HEK293 (cell line): ENCODE measurements at regions not wholly inside any gene's neighbourhood (a gene's known extent, or its start where the extent isn't known, plus 50 kb on each side); places are given as distances from the start of the nearest gene placed in this dataset.

ENCODE experiments used
- CTCF ChIA-PET: fragments of 350-600 bp; formaldehyde crosslinking; extraction: SDS; loops from one replicate; lab custom pipeline; 2021; ENCODE audit warnings: antibody characterized with exemption; lab: Yijun Ruan, JAX
- POLR2A ChIA-PET: fragments of 300-600 bp; formaldehyde crosslinking; extraction: SDS; loops from one replicate; lab custom pipeline; 2020; ENCODE audit warnings: antibody characterized with exemption, inconsistent platforms; lab: Yijun Ruan, JAX
- H3K27ac ChIP-seq: fragments of 200-500 bp; sonication (Bioruptor generic); 2 replicates; pipeline ENCODE4 v1.5.1; 2014; ENCODE audit warnings: low read depth, low read length, control low read depth, inconsistent platforms; ENCODE audit errors: extremely low read depth
- H3K36me3 ChIP-seq, 2 experiments: fragments of 200-500 bp in 1 of 2; sonication (Bioruptor generic) in 1 of 2; 1 replicate in 1 of 2; 2 replicates in 1 of 2; pipeline ENCODE4 v1.5.1; 2014 to 2017; ENCODE audit warnings: inconsistent platforms in 2 of 2, low read length in 2 of 2; ENCODE audit not compliant: control insufficient read depth in 2 of 2, insufficient read depth in 1 of 2
- H3K4me1 ChIP-seq: fragments of 200-500 bp; sonication (Bioruptor generic); 2 replicates; pipeline ENCODE4 v1.5.1; 2014; ENCODE audit warnings: mild to moderate bottlenecking, low read length, inconsistent platforms; ENCODE audit not compliant: control insufficient read depth, insufficient read depth
- H3K4me3 ChIP-seq: 2 replicates; pipeline ENCODE4 v1.5.1; 2011; ENCODE audit warnings: low read depth, mild to moderate bottlenecking, control low read depth, low read length, moderate library complexity
- H3K9me3 ChIP-seq: fragments of 200-500 bp; sonication (Bioruptor generic); 2 replicates; pipeline ENCODE4 v1.5.1; 2014; ENCODE audit warnings: low read depth, low read length, inconsistent platforms; ENCODE audit not compliant: control insufficient read depth, insufficient read depth
- CTCF ChIP-seq: fragments of 450-650 bp; formaldehyde crosslinking; IDR thresholded peaks from 2 replicates; pipeline ENCODE4 v1.5.1; 2016; ENCODE audit warnings: missing biosample characterization, missing genetic modification characterization
- GFI1B ChIP-seq: fragments of 450-650 bp; formaldehyde crosslinking; IDR thresholded peaks from 2 replicates; pipeline ENCODE4 v1.5.1; 2016; ENCODE audit warnings: missing biosample characterization, missing genetic modification characterization
- MEIS1 ChIP-seq: sonication (generic); formaldehyde crosslinking; IDR thresholded peaks from 2 replicates; pipeline ENCODE4 v1.8.1; 2022; ENCODE audit warnings: missing genetic modification reagents, mild to moderate bottlenecking, borderline replicate concordance
- MZF1 ChIP-seq: fragments of 450-650 bp; formaldehyde crosslinking; IDR thresholded peaks from 2 replicates; pipeline ENCODE4 v1.5.1; 2017; ENCODE audit warnings: missing biosample characterization, missing genetic modification characterization, borderline replicate concordance
- OVOL3 ChIP-seq: fragments of 450-650 bp; formaldehyde crosslinking; IDR thresholded peaks from 2 replicates; pipeline ENCODE4 v1.5.1; 2016; ENCODE audit warnings: missing biosample characterization, missing genetic modification characterization
- PATZ1 ChIP-seq: fragments of 450-650 bp; formaldehyde crosslinking; IDR thresholded peaks from 2 replicates; pipeline ENCODE4 v1.5.1; 2016; ENCODE audit warnings: missing biosample characterization, missing genetic modification characterization
- SCRT1 ChIP-seq: fragments of 450-650 bp; formaldehyde crosslinking; IDR thresholded peaks from 2 replicates; pipeline ENCODE4 v1.5.1; 2016; ENCODE audit warnings: missing biosample characterization, missing genetic modification characterization, borderline replicate concordance
- YY1 ChIP-seq: fragments of 450-650 bp; formaldehyde crosslinking; IDR thresholded peaks from 2 replicates; pipeline ENCODE4 v1.5.1; 2018; ENCODE audit warnings: missing biosample characterization, missing genetic modification characterization
- ZNF169 ChIP-seq: fragments of 450-650 bp; formaldehyde crosslinking; IDR thresholded peaks from 2 replicates; pipeline ENCODE4 v1.5.1; 2016; ENCODE audit warnings: missing biosample characterization, missing genetic modification characterization
- ZNF175 ChIP-seq: fragments of 450-650 bp; formaldehyde crosslinking; IDR thresholded peaks from 2 replicates; pipeline ENCODE4 v1.5.1; 2016; ENCODE audit warnings: missing biosample characterization, missing genetic modification characterization
- ZNF184 ChIP-seq: fragments of 450-650 bp; IDR thresholded peaks from 2 replicates; pipeline ENCODE4 v1.5.1; 2018; ENCODE audit warnings: missing biosample characterization, mild to moderate bottlenecking, missing genetic modification characterization
- ZNF354C ChIP-seq: fragments of 450-650 bp; formaldehyde crosslinking; IDR thresholded peaks from 2 replicates; pipeline ENCODE4 v1.5.1; 2016; ENCODE audit warnings: missing biosample characterization, missing genetic modification characterization, low read depth, borderline replicate concordance
- ZNF610 ChIP-seq: fragments of 450-650 bp; formaldehyde crosslinking; IDR thresholded peaks from 2 replicates; pipeline ENCODE4 v1.5.1; 2016; ENCODE audit warnings: missing biosample characterization, missing genetic modification characterization, borderline replicate concordance
- ZNF626 ChIP-seq: fragments of 450-650 bp; sonication (Bioruptor Pico); formaldehyde crosslinking; IDR thresholded peaks from 2 replicates; pipeline ENCODE4 v1.5.1; 2018; ENCODE audit warnings: missing biosample characterization, missing genetic modification characterization, inconsistent platforms
- ZNF639 ChIP-seq: fragments of 450-650 bp; formaldehyde crosslinking; IDR thresholded peaks from 2 replicates; pipeline ENCODE4 v1.5.1; 2016; ENCODE audit warnings: missing biosample characterization, missing genetic modification characterization
- ZNF654 ChIP-seq: fragments of 450-650 bp; formaldehyde crosslinking; IDR thresholded peaks from 2 replicates; pipeline ENCODE4 v1.5.1; 2016; ENCODE audit warnings: low read depth, missing biosample characterization, missing genetic modification characterization
- ZNF670 ChIP-seq: fragments of 450-650 bp; formaldehyde crosslinking; IDR thresholded peaks from 2 replicates; pipeline ENCODE4 v1.5.1; 2016; ENCODE audit warnings: missing biosample characterization, missing genetic modification characterization, low read depth
- ZNF692 ChIP-seq: fragments of 450-650 bp; formaldehyde crosslinking; IDR thresholded peaks from 2 replicates; pipeline ENCODE4 v1.5.1; 2016; ENCODE audit warnings: missing biosample characterization, missing genetic modification characterization
- ZNF843 ChIP-seq: fragments of 450-650 bp; formaldehyde crosslinking; IDR thresholded peaks from 2 replicates; pipeline ENCODE4 v1.5.1; 2016; ENCODE audit warnings: missing biosample characterization, missing genetic modification characterization
- ZSCAN5A ChIP-seq: fragments of 450-650 bp; formaldehyde crosslinking; IDR thresholded peaks from 2 replicates; pipeline ENCODE4 v1.5.1; 2016; ENCODE audit warnings: missing biosample characterization, missing genetic modification characterization

DNA sequence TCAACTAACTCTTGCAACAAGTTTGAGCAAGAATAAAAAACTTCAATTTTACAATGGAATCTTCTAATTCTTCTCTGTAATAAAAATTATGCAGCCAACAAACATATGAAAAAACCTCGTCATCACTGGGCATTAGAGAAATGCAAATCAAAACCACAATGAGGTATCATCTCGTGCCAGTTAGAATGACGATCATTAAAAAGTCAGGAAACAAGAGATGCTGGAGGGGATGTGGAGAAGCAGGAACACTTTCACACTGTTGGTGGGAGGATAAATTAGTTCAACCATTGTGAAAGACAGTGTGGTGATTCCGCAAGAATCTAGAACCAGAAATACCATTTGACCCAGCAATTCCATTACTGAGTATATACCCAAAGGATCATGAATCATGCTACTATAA, 327.5 kb upstream of the LYPLAL1 start:
- no peaks in the 10 kb centered on the region for H3K36me3 ChIP-seq
- no peak overlapping the region for H3K4me3 ChIP-seq
- ChIA-PET CTCF (no interaction called here), POLR2A (no interaction called here)
- TF ChIP-seq ZNF654 (tag by site-specific recombination): no peak
- TF ChIP-seq MEIS1 (CRISPR knock-in tag): no peak
- TF ChIP-seq ZSCAN5A (tag by site-specific recombination): no peak
- no peak for TF ChIP-seq ZNF184
- TF ChIP-seq ZNF626 (tag by site-specific recombination): no peak
- no peak for TF ChIP-seq PATZ1 (tag by site-specific recombination)
- no peaks in the 10 kb centered on the region for H3K9me3 ChIP-seq
- H3K4me1 ChIP-seq: no peaks in the 10 kb centered on the region
- no peak overlapping the region for H3K27ac ChIP-seq

GRCh38 chr1:218847089-218847768, 326.4 kb upstream of the LYPLAL1 start:
- Histone ChIP-seq H3K36me3 (no peaks in the 10 kb centered on the region), H3K4me3 (no peak overlapping the region), H3K4me1 (no peaks in the 10 kb centered on the region), H3K9me3 (no peaks in the 10 kb centered on the region), H3K27ac (no peak overlapping the region)
- POLR2A ChIA-PET: no interaction called here
- TF ChIP-seq GFI1B (tag by site-specific recombination): no peak
- no peak for TF ChIP-seq ZNF610
- no peak for TF ChIP-seq ZNF843 (tag by site-specific recombination)
- no peak for TF ChIP-seq ZNF169
- TF ChIP-seq ZNF639: no peak
- no peak for TF ChIP-seq ZNF692 (tag by site-specific recombination)
- no peak for TF ChIP-seq ZNF175
- TF ChIP-seq SCRT1 (tag by site-specific recombination): no peak
- no peak for TF ChIP-seq YY1 (tag by site-specific recombination)
- TF ChIP-seq OVOL3: no peak
- no peak for TF ChIP-seq MZF1 (tag by site-specific recombination)
- no peak for TF ChIP-seq CTCF (tag by site-specific recombination)
- TF ChIP-seq ZNF354C (tag by site-specific recombination): no peak
- TF ChIP-seq ZNF670 (tag by site-specific recombination): no peak
- CTCF ChIA-PET: interaction anchor here (0.5 kb wide), 1 partner anchor 39 kb away, joined by 3 read pairs; no protein-coding TSS in a partner anchor
